ENCODE measurements at regions not wholly inside any gene's neighbourhood (a gene's known extent, or its start where the extent isn't known, plus 50 kb on each side); places are given as distances from the start of the nearest gene placed in this dataset.

DNA sequence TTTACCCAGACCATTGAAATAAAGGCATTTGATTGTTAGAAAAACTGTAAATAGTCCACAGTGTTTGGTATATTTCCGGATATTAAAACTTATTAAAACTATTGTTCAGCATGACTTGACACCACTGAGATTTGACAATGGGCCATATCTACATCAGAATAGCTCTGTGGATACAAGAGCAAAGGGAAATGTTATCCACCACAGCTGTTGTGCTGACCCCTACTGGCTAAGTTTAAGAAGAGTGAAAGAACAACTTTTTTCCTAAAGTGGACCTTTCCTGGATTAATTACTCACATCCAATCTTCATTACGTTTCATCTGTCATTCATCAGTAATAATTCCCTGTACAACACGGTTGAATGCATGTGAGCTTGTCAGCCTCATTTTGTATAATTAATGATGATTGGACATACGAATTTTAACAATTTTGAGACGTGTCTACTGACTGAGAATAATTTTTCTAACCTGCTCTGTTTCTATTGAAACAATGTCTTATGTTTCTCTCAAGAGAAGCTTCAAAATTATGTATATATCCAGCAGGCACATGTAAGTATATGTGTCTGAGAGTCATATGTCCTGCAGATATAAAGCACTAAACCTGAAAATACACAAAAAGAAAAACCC is 1952.6 kb downstream of the MAT2B start:
- in situ Hi-C loops (cut with HindIII; ENCODE audit: low pct_unique_long_range_greater_than_20kb, low sequenced_read_pairs), result no loop called here
- peak; percentile 61 for DNase-seq (ENCODE audit: low read depth, low spot score)

DNA sequence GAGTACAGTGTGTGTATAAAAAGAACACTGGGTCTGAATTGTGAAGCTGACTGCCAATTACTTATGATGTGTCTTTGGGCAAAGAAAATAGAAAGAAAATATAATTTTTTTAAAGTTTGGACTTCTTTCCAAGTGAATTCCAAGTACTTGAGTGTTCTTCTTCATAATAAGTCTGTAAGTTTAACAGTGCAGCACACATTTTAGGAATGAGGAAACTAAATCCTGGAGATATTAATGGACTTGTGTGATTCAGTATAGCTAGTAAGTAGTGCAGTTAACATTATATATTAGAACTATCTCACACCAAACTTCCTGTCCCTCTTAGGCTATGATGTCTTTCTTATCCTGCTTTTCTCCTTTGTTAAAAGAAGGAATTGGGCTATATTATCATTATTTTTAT is 1953.8 kb downstream of the MAT2B start:
- in situ Hi-C loops (cut with HindIII; ENCODE audit: low pct_unique_long_range_greater_than_20kb, low sequenced_read_pairs), result no loop called here

DNA sequence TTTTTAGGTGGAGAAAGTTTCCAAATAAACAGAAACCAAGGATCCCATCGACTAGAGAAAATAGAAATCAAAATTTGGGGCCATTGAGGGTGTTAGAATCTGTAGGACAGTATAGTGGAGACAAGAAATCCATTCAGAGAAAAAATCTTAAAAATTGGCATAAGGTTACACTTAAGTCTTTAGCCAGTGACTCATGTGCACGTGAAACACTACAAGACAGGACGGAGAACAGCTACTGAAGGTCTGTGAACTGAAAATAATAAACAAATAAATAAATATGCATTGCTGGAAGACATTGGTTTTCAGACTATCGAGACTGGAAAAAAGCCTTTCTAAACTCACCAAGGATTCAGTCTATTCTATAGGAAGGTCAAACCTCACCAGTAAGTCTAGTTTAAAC is 1955.5 kb downstream of the MAT2B start:
- in situ Hi-C loops (cut with HindIII; ENCODE audit: low pct_unique_long_range_greater_than_20kb, low sequenced_read_pairs), result no loop called here
- peak; percentile 32 for DNase-seq (ENCODE audit: low read depth, low spot score)

More for the DNA sequence above, 1953.8 kb downstream of the MAT2B start:
- DNase-seq (ENCODE audit: low read depth, low spot score), result no peak

DNA sequence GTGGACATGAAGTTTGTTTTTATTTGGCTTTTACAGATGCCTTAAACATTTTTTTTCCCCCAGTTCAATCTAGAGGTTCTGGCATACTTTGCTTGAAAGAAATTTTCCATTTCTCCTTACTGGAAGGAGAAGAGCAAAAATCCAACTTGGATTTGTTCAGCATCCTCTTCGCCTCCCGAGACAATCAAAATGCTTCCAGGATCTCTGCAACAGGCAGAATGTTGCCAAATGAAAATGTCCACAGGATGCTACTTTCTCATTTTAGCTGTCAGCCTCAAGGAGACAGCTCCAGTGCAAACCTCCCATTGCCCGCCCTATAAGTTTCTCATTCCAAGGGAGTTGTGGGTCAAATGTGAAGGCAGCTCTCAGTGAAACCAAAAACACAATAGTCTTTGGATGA is 1972.1 kb downstream of the MAT2B start:
- no peak for DNase-seq (ENCODE audit: low read depth, low spot score)
- in situ Hi-C loops (cut with HindIII; ENCODE audit: low pct_unique_long_range_greater_than_20kb, low sequenced_read_pairs), result no loop called here

DNA sequence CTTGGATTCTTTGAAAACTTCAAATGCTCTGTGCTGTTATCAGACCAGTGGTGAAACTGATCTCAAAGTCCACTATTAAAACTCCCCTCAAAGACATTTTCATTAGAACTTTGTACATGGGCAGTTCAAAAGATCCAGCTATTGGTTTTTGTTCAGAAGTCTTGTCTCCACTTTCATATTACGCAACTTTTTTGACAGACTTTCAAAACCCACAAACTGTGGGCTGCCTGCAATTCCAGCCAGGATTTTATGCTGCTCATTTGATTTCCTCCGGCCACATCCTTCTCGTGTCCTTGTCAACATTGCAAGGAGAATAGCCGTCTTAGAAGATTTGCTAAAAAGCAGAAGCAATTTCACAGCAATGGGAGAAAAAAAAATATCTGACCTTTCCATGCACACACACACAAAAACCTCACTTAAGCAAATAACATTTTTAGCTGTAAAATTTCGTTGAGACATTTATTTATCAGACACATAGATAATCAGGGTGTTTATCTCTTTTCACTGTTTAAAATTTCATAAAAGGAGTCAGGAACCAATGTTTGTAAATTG is 1990.5 kb downstream of the MAT2B start:
- in situ Hi-C loops (cut with HindIII; ENCODE audit: low pct_unique_long_range_greater_than_20kb, low sequenced_read_pairs), result no loop called here
- no peak for DNase-seq (ENCODE audit: low read depth, low spot score)

DNA sequence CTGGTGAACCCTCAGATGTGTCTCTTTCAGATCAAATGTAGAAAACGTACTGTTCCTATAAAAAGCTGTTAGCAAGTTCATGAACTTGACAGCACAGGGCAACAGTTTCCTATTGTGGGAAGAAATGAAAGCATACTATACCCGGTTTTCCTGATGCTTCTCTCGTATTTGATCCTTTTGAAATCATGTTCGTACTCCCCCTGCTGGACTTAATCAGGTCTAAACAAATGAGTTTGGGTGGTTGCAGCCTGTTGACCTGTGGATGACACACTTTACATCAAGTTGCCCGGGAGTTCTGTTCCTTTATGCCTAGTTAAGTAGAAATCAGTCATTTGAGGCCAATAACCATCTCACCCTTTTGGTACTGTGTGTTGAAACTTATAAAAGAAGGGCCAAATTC is 1992.3 kb downstream of the MAT2B start:
- peak; percentile 75 for DNase-seq (ENCODE audit: low read depth, low spot score)
- in situ Hi-C loops (cut with HindIII; ENCODE audit: low pct_unique_long_range_greater_than_20kb, low sequenced_read_pairs), result no loop called here

DNA sequence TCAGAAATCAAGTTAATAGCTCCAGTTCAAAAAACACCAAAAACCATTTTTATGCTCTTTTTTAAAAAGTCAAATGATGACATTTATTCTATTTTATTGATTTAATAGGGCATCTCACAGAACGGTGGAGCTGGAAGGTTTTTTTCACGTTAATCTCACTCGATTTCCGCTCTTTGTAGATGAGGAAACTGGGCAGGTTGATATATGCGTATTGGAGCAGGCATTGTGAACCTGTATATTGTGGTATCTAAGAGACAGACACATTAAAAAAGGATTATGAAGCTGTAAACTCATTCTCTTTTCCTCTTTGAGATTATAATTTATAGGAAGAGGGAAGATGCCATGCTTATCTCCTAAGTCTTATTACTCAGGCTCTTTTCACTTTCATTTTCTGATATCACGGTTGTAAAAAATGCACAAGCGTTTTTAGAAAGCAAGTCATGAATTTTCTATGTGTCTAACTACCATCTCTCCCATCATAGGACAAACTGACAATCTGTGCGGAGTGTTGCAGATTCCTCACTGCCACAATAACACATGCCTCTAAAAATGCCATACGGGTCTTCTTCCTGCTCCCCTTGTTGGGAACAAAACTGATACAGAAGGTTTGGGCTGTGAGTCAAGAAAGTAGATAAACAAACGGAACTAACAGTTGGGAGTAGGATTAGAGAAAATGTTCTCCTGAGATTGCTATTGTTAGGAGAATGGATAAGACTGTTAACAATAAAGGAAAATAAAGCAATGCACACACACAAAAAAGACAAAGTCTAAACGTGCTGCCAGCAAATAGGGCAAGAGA is 1997.7 kb downstream of the MAT2B start:
- peak; percentile 3 for DNase-seq (ENCODE audit: low read depth, low spot score)

DNA sequence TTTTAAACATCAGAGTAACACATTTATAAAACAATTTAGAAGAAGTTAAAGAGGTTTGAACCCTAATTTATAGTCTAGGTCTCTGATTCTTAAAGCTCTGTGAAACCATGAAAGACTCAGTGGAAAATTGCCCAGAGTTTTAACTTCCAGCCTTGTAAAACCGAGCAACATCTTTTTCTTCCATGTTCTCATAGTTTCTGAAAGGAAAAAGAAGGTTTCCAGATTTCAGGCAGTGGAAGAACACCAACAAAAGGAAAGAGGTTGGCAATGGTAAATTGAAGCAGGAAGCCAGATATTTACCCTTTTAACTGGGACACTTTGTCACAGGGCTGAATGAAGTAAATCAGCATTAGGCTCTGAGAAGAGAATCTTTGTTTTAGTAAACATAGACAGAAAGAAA is 1999.3 kb downstream of the MAT2B start:
- no peak for DNase-seq (ENCODE audit: low read depth, low spot score)
- in situ Hi-C loops (cut with HindIII; ENCODE audit: low pct_unique_long_range_greater_than_20kb, low sequenced_read_pairs), result no loop called here

More for the DNA sequence above, 1997.7 kb downstream of the MAT2B start:
- in situ Hi-C loops (cut with HindIII; ENCODE audit: low pct_unique_long_range_greater_than_20kb, low sequenced_read_pairs), result no loop called here

DNA sequence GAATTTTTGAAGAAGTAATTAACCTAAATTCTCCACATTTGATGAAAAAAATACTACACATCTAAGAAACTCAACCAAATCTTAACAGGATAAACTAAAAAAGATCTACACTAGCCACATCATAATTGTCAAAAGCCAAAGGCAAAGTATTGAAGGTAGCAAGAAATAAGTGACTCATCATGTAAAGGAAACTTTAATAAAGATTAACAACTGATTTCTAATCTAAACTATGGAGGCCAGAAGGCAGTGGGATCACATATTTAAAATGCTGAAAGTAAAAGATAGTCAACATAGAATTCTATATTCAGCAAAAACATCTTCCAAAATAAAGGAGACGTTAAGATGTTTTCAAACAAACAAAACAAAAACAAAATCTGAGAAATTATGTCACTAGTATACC is 2002.9 kb downstream of the MAT2B start:
- DNase-seq (ENCODE audit: low read depth, low spot score), result no peak
- in situ Hi-C loops (cut with HindIII; ENCODE audit: low pct_unique_long_range_greater_than_20kb, low sequenced_read_pairs), result no loop called here

DNA sequence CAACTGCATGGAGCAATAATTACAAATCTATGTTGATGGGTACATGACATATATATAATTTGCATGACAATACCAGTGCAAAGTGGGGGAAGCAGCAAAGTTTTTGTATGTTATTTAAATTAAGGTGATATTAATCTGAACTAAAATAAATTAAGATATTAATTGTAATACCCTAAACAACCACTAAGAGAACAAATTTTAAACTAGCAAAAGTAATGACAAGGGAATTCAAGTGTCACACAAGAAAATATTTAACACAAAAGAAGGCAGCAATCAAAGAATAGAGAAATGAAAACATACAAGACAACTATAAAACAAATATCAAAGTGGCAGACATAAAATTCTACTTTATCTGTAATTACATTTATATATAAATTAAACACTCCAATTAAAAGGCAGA is 2003.4 kb downstream of the MAT2B start:
- in situ Hi-C loops (cut with HindIII; ENCODE audit: low pct_unique_long_range_greater_than_20kb, low sequenced_read_pairs), result no loop called here
- DNase-seq (ENCODE audit: low read depth, low spot score), result no peak

DNA sequence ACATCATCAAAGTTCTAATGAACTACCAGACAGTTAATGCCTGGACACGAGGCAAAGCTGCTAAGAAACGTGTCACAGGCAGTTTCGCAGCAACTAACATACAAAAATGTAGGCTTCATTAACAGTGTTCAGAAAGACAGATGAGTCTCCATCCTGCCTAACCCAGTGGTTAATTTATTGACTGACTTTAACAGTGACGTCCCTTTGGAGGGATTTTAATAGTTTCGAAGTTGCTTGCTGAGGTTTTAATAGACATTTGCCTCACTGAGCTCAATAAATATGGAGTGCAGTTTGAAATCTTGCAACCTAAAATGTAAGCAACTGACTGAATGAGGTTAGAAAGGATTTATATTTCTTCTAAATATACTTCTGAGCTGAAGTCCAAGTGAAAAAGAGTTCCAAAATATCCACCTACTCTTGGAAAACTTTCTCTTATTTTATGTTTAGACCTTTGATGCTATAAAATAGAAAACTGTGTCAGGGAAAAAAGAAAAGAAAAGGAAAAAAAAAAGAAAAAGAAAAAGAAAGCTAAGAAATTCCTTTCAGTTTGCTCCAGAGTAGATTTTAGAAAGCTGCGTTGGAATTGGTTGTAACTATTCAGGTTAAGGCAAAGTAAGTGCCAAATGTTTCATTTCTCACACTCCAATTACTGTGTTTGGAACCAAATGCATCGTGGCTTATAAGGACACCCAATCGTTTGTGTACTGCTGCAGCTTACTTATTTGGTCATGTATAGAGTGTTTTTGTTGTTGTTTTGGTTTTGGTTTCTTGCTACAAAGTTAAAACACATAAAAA is 2016.6 kb downstream of the MAT2B start:
- in situ Hi-C loops (cut with HindIII; ENCODE audit: low pct_unique_long_range_greater_than_20kb, low sequenced_read_pairs), result no loop called here
- peak; percentile 15 for DNase-seq (ENCODE audit: low read depth, low spot score)

DNA sequence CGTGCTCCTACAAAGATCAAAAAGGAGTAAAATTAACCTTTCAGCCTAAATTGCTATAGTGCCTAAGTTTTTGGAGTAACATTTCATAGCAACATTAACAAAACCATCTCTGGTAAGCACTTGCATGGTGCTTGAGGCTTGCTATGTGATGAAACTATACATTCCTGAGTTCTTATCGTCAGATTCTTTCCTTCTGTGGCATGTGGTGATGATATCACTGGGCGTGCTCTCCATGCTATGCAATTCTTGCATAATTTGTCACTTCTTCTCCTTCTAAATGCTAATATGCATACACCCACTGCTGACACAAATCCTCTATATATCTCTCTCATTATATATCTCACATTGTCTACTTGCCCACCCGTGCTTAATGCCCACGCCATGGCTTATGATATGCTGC is 2019.9 kb downstream of the MAT2B start:
- in situ Hi-C loops (cut with HindIII; ENCODE audit: low pct_unique_long_range_greater_than_20kb, low sequenced_read_pairs), result no loop called here
- no peak for DNase-seq (ENCODE audit: low read depth, low spot score)

DNA sequence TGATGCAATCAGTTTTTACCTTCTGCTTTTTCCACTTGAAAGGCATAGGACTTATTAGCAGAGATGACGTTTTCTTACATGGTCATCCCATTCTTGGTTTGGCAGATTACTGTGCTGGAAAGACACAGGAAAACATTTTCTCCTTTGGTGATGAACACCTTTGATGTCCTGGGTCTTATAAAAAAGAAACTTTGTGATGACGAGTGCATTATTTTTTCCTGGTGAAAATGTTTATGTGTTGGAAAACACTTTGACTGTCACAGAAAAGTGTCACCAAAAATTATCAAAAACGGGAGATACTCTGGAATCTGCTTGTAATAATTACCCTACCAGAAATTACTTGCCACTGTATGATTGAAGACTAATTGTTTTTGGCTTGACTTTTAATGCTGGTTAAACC is 2020.9 kb downstream of the MAT2B start:
- DNase-seq (ENCODE audit: low read depth, low spot score), result no peak

DNA sequence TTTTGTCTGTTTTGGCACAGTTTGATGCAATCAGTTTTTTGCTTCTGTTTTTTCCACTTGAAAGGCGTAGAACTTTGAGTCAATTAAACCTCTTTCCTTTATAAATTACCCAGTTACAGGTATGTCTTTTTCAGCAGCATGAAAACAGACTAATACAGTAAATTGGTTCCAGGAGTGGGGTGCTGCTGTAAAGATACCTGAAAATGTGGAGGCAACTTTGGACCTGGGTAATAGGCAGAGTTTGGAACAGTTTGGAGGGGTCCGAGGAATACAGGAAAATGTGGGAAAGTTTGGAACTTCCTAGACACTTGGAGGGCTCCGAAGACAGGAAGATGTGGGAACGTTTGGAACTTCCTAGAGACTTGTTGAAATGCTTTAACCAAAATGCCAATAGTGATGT is 2022.2 kb downstream of the MAT2B start:
- DNase-seq (ENCODE audit: low read depth, low spot score), result no peak
- in situ Hi-C loops (cut with HindIII; ENCODE audit: low pct_unique_long_range_greater_than_20kb, low sequenced_read_pairs), result no loop called here

More for the DNA sequence above, 2020.9 kb downstream of the MAT2B start:
- in situ Hi-C loops (cut with HindIII; ENCODE audit: low pct_unique_long_range_greater_than_20kb, low sequenced_read_pairs), result no loop called here

DNA sequence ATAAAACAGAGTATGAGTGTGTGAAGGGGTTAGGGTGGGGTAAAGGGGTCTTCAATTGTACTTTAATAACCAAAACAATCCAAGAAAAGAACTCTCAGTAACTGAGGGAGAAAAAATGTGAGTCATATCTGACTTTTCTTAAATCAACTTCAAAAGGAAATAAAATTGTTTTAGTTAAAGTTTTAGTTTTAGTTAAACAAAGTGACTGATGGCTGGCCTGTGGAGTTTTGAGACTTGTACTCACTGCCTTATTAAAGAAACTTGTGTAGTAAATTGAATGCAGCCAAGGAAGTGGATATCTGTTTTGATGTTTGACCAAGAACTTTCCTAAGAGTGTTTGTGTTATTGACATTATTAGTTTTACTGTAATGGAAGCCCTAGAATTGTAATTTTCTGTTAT is 2032.6 kb downstream of the MAT2B start:
- DNase-seq (ENCODE audit: low read depth, low spot score), result no peak
- in situ Hi-C loops (cut with HindIII; ENCODE audit: low pct_unique_long_range_greater_than_20kb, low sequenced_read_pairs), result no loop called here

DNA sequence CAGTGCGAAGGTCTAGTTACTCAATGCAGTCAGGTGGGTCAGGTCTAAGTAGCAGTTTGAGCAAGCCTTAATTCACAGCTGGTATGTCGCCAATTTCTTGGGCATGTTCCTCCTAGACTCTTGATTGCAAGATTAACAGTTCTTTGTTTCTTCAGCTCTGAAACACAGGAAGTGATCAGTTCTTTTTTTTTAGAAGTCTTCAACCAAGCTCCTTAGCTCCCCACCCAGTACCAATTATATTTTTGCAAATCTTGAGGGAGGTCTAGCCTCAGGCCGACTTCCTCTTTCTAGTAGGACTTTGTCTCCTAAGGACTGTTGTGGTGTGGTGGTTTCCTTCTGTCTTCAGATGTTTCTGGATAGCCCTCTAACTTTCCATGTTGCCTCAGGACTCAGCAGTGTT is 2054.2 kb downstream of the MAT2B start:
- no peak for DNase-seq (ENCODE audit: low read depth, low spot score)
- in situ Hi-C loops (cut with HindIII; ENCODE audit: low pct_unique_long_range_greater_than_20kb, low sequenced_read_pairs), result no loop called here

DNA sequence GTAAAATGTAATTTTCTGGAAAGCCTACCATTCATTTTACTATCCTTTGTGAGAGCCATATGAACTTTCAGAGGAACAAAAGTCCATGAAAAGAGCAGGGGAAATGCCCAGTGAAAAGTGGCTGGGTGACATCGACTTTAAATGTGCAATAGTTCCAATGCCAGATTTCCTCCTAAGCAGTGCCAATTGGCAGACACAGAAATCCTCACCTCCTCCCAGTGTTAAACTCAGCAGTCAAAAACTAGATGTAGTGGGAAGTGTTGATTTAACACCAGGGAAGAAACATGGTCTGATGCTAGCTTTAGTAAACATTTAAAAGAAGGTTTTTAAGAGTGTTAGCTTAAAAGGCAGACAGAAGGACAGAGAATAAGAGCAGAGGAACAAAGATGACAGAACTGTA is 2055.2 kb downstream of the MAT2B start:
- in situ Hi-C loops (cut with HindIII; ENCODE audit: low pct_unique_long_range_greater_than_20kb, low sequenced_read_pairs), result no loop called here

DNA sequence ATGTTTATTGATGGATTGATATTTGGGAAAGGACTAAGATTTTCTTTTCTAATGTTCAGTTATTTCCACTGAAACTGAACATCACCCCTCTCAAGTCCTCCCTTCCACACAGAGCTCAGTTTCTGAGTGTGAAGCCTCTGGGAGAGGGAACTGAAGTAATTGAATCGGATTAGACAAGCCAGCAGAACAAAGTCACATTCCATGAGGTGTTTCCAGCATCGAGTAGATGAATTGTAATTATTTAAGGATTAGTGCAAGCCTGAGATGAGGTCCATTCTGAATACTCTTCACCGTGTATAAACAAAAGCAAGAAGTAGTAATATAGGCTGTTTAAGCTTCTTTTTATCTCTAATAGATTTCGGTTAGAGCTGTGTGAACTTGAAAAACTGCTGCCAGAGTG is 2060.5 kb downstream of the MAT2B start:
- in situ Hi-C loops (cut with HindIII; ENCODE audit: low pct_unique_long_range_greater_than_20kb, low sequenced_read_pairs), result no loop called here

More for the DNA sequence above, 2055.2 kb downstream of the MAT2B start:
- no peak for DNase-seq (ENCODE audit: low read depth, low spot score)

More for the DNA sequence above, 2060.5 kb downstream of the MAT2B start:
- DNase-seq (ENCODE audit: low read depth, low spot score), result no peak

All from SK-MEL-5 (cell line).